ENCODE measurements at regions not wholly inside any gene's neighbourhood (a gene's known extent, or its start where the extent isn't known, plus 50 kb on each side); places are given as distances from the start of the nearest gene placed in this dataset.

DNA sequence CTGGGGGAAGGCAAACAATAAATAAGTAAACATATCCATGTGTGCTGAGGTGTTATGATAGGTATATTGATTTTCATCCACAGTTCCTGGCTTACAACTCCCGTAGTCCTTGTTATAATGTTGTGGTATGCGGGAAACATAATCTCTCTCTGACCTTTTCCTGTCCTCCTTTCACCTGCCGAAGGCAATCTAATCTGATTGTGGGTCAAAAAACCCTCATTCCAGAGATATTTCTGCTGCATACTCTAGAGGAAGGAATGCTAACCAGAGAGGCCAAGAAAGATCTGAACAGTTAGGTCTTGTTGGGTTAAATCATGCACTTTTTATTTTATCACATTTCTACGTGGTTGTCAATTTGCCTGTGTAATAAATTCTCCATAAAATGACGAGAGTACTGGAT is 383.6 kb upstream of the SEMA6D start:
- Histone ChIP-seq H3K36me3 (ENCODE audit: control insufficient read depth, insufficient read depth, low read length) (no peaks in the 10 kb centered on the region), H3K4me3 (ENCODE audit: low read depth in 2 of 2, low read length in 2 of 2) (no peak overlapping the region), H3K9me3 (ENCODE audit: control insufficient read depth, insufficient read depth, low read depth, low read length) (no peaks in the 10 kb centered on the region), H3K4me1 (ENCODE audit: control insufficient read depth, insufficient read depth, low read length) (no peaks in the 10 kb centered on the region), H3K27me3 (ENCODE audit: control insufficient read depth, insufficient read depth, low read length) (no peaks in the 10 kb centered on the region), H3K27ac (ENCODE audit: low read length) (no peak overlapping the region)
- BruUV-seq (replicated peaks) = no TSS peak
- ChIA-PET CTCF (no interaction called here), POLR2A (no interaction called here)
- intact Hi-C loops (cut with micrococcal nuclease; ENCODE audit: unreplicated experiment) (no loop called here), in situ Hi-C loops (cut with HindIII; ENCODE audit: low pct_unique_long_range_greater_than_20kb, low sequenced_read_pairs) (no loop called here)
- no peak for TF ChIP-seq SIN3A (IDR thresholded peaks at IDR 0.05; ENCODE audit: borderline replicate concordance, insufficient read depth, low read depth, low read length)
- TF ChIP-seq CTCF (IDR thresholded peaks at IDR 0.05) = no peak
- no peak for TF ChIP-seq POLR2AphosphoS5 (IDR thresholded peaks at IDR 0.05; ENCODE audit: low read depth, low read length)
- TF ChIP-seq TCF7L2 (IDR thresholded peaks at IDR 0.05; ENCODE audit: low read depth, low read length) = no peak
- no peak for TF ChIP-seq REST (IDR thresholded peaks at IDR 0.05; ENCODE audit: insufficient read depth in 1 of 2, low read depth in 2 of 2, low read length in 1 of 2)
- DNase-seq (ENCODE audit: low read depth, low spot score) (no peak), ATAC-seq (no peak)

GRCh38 chr15:47334805-47335535 is 382.3 kb upstream of the SEMA6D start:
- no TSS peak for BruUV-seq (replicated peaks)
- no peak for TF ChIP-seq SIN3A (IDR thresholded peaks at IDR 0.05; ENCODE audit: borderline replicate concordance, insufficient read depth, low read depth, low read length)
- H3K4me3 ChIP-seq (ENCODE audit: low read depth in 2 of 2, low read length in 2 of 2) = no peak overlapping the region
- ATAC-seq = no peak
- no peaks in the 10 kb centered on the region for H3K36me3 ChIP-seq (ENCODE audit: control insufficient read depth, insufficient read depth, low read length)
- intact Hi-C loops (cut with micrococcal nuclease; ENCODE audit: unreplicated experiment) (no loop called here), in situ Hi-C loops (cut with HindIII; ENCODE audit: low pct_unique_long_range_greater_than_20kb, low sequenced_read_pairs) (no loop called here)
- no peak overlapping the region for H3K27ac ChIP-seq (ENCODE audit: low read length)
- H3K27me3 ChIP-seq (ENCODE audit: control insufficient read depth, insufficient read depth, low read length) = no peaks in the 10 kb centered on the region
- POLR2A ChIA-PET = no interaction called here
- CTCF ChIA-PET = no interaction called here
- DNase-seq (ENCODE audit: low read depth, low spot score) = no peak
- no peaks in the 10 kb centered on the region for H3K4me1 ChIP-seq (ENCODE audit: control insufficient read depth, insufficient read depth, low read length)
- no peaks in the 10 kb centered on the region for H3K9me3 ChIP-seq (ENCODE audit: control insufficient read depth, insufficient read depth, low read depth, low read length)

- DNase-seq (ENCODE audit: low read depth, low spot score) (no peak), ATAC-seq (no peak)
- H3K27me3 ChIP-seq (ENCODE audit: control insufficient read depth, insufficient read depth, low read length) = no peaks in the 10 kb centered on the region
- no peak overlapping the region for H3K27ac ChIP-seq (ENCODE audit: low read length)
- no TSS peak for BruUV-seq (replicated peaks)
- no peaks in the 10 kb centered on the region for H3K4me1 ChIP-seq (ENCODE audit: control insufficient read depth, insufficient read depth, low read length)
- TF ChIP-seq CTCF (IDR thresholded peaks at IDR 0.05) = no peak
- TF ChIP-seq SIN3A (IDR thresholded peaks at IDR 0.05; ENCODE audit: borderline replicate concordance, insufficient read depth, low read depth, low read length) = no peak
- no peak for TF ChIP-seq POLR2AphosphoS5 (IDR thresholded peaks at IDR 0.05; ENCODE audit: low read depth, low read length)
- TF ChIP-seq REST (IDR thresholded peaks at IDR 0.05; ENCODE audit: insufficient read depth in 1 of 2, low read depth in 2 of 2, low read length in 1 of 2) = no peak
- TF ChIP-seq TCF7L2 (IDR thresholded peaks at IDR 0.05; ENCODE audit: low read depth, low read length) = no peak
- H3K9me3 ChIP-seq (ENCODE audit: control insufficient read depth, insufficient read depth, low read depth, low read length) = no peaks in the 10 kb centered on the region
- in situ Hi-C loops (cut with HindIII; ENCODE audit: low pct_unique_long_range_greater_than_20kb, low sequenced_read_pairs) = no loop called here
- intact Hi-C loops (cut with micrococcal nuclease; ENCODE audit: unreplicated experiment) = no loop called here
- CTCF ChIA-PET = no interaction called here
- no peaks in the 10 kb centered on the region for H3K36me3 ChIP-seq (ENCODE audit: control insufficient read depth, insufficient read depth, low read length)
- POLR2A ChIA-PET = no interaction called here
- no peak overlapping the region for H3K4me3 ChIP-seq (ENCODE audit: low read depth in 2 of 2, low read length in 2 of 2)
Measured at GRCh38 chr15:47337106-47337505, 380.2 kb upstream of the SEMA6D start.
